Hepatocyte (in vitro differentiated cells): ENCODE measurements at regions not wholly inside any gene's neighbourhood (a gene's known extent, or its start where the extent isn't known, plus 50 kb on each side); places are given as distances from the start of the nearest gene placed in this dataset.
A peak's percentile ranks its signal among the peaks of the same experiment; 100 is the strongest.
"Not testable (repeated sequence)": the region's sequence is repeated elsewhere in the genome, so short reads cannot be mapped to it uniquely, and the experiment has no call there.

Experiments used
- DNase-seq: peaks from one replicate; pipeline ENCODE4 v3.0.0-alpha.2; 2016; ENCODE audit warnings: low spot score
- H2AFZ ChIP-seq: fragments of 200-600 bp; sonication (generic); 2 replicates; pipeline ENCODE4 v1.6.0; 2016; ENCODE audit warnings: antibody characterized with exemption, mild to moderate bottlenecking
- H3K27ac ChIP-seq: fragments of 200-600 bp; sonication (generic); 2 replicates; pipeline ENCODE4 v1.5.1; 2016; ENCODE audit warnings: mild to moderate bottlenecking
- H3K27me3 ChIP-seq: fragments of 200-600 bp; sonication (generic); 2 replicates; pipeline ENCODE4 v1.6.1; 2016
- H3K36me3 ChIP-seq: fragments of 200-600 bp; sonication (generic); replicated peaks from 2 replicates; pipeline ENCODE4 v1.5.1; 2016; ENCODE audit warnings: low read depth; ENCODE audit not compliant: insufficient read depth
- H3K4me1 ChIP-seq: fragments of 200-600 bp; sonication (generic); 2 replicates; pipeline ENCODE4 v1.5.1; 2016; ENCODE audit warnings: mild to moderate bottlenecking, moderate library complexity; ENCODE audit not compliant: insufficient read depth
- H3K4me2 ChIP-seq: fragments of 200-600 bp; sonication (generic); 2 replicates; pipeline ENCODE4 v1.6.0; 2016
- H3K4me3 ChIP-seq: fragments of 200-600 bp; sonication (generic); 2 replicates; pipeline ENCODE4 v1.5.1; 2016; ENCODE audit warnings: mild to moderate bottlenecking
- H3K79me2 ChIP-seq: fragments of 200-600 bp; sonication (generic); 2 replicates; pipeline ENCODE4 v1.6.0; 2017; ENCODE audit warnings: mild to moderate bottlenecking
- H3K9me2 ChIP-seq: fragments of 200-600 bp; sonication (generic); replicated peaks from 2 replicates; pipeline ENCODE4 v1.6.0; 2017; ENCODE audit warnings: mild to moderate bottlenecking; ENCODE audit not compliant: insufficient read depth
- H3K9me3 ChIP-seq: fragments of 200-600 bp; sonication (generic); 2 replicates; pipeline ENCODE4 v1.5.1; 2016; ENCODE audit warnings: low read depth, mild to moderate bottlenecking
- H4K20me1 ChIP-seq: fragments of 200-600 bp; sonication (generic); 2 replicates; pipeline ENCODE4 v1.6.0; 2016; ENCODE audit warnings: mild to moderate bottlenecking; ENCODE audit not compliant: insufficient read depth, poor library complexity, severe bottlenecking
- CTCF ChIP-seq: fragments of 200-600 bp; sonication (generic); IDR thresholded peaks from 2 replicates; pipeline ENCODE4 v1.5.1; 2016; ENCODE audit warnings: antibody characterized with exemption, mild to moderate bottlenecking; ENCODE audit not compliant: poor library complexity
- EZH2 ChIP-seq: fragments of 200-600 bp; sonication (generic); IDR thresholded peaks from 2 replicates; pipeline ENCODE4 v1.6.1; 2016; ENCODE audit warnings: antibody characterized with exemption, mild to moderate bottlenecking, borderline replicate concordance
- EZH2phosphoT487 ChIP-seq: fragments of 200-600 bp; sonication (generic); IDR thresholded peaks from one replicate; pipeline ENCODE4 v1.6.1; 2018; ENCODE audit warnings: antibody characterized with exemption, mild to moderate bottlenecking, low read depth, moderate library complexity; ENCODE audit not compliant: unreplicated experiment, severe bottlenecking
- WGBS: methylation state at CpG from one replicate; pipeline ENCODE4 v1.1.6; 2016; ENCODE audit warnings: low lambda C conversion rate; ENCODE audit errors: missing lambda C conversion rate; 5-methylcytosine and 5-hydroxymethylcytosine counted together

- not testable (repeated sequence) for H3K79me2 ChIP-seq, H3K27ac ChIP-seq, H3K4me3 ChIP-seq, H3K9me3 ChIP-seq, DNase-seq, H3K4me2 ChIP-seq, H3K9me2 ChIP-seq, H4K20me1 ChIP-seq, H3K36me3 ChIP-seq, H2AFZ ChIP-seq, H3K27me3 ChIP-seq
- H3K4me1 ChIP-seq, result peaks cover 16% of the 10 kb centered on the region
- 95% methylated on average over 2 of the region's 2 CpGs for WGBS
Measured at GRCh38 chr14:34381304-34381703, 80.7 kb downstream of the SPTSSA start.

- H3K4me1 ChIP-seq, result peaks cover 20% of the 10 kb centered on the region
- TF ChIP-seq CTCF, result no peak
- no peak for TF ChIP-seq EZH2phosphoT487
- no peak for TF ChIP-seq EZH2
- 88% methylated on average over 4 of the region's 4 CpGs for WGBS
- no peaks in the 10 kb centered on the region for H3K79me2 ChIP-seq
- H3K4me2 ChIP-seq, result no peak overlapping the region
- H3K36me3 ChIP-seq, result no peaks in the 10 kb centered on the region
- no peaks in the 10 kb centered on the region for H3K27me3 ChIP-seq
- H3K9me3 ChIP-seq, result no peaks in the 10 kb centered on the region
- DNase-seq, result no peak
- H3K9me2 ChIP-seq, result no peaks in the 10 kb centered on the region
- no peak overlapping the region for H3K4me3 ChIP-seq
- no peak overlapping the region for H2AFZ ChIP-seq
- peak overlapping the region; percentile 78 for H3K27ac ChIP-seq
- no peaks in the 10 kb centered on the region for H4K20me1 ChIP-seq
Measured at GRCh38 chr14:34380471-34380845, 81.6 kb downstream of the SPTSSA start.

- Histone ChIP-seq H3K36me3 (no peaks in the 10 kb centered on the region), H3K27me3 (no peaks in the 10 kb centered on the region), H3K4me1 (peaks cover 22% of the 10 kb centered on the region), H3K79me2 (no peaks in the 10 kb centered on the region), H3K4me2 (peak overlapping the region; percentile 1), H3K4me3 (no peak overlapping the region), H3K9me2 (no peaks in the 10 kb centered on the region), H4K20me1 (no peaks in the 10 kb centered on the region), H3K9me3 (no peaks in the 10 kb centered on the region), H2AFZ (no peak overlapping the region), H3K27ac (peak overlapping the region; percentile 78)
- DNase-seq, result no peak
- TF ChIP-seq CTCF, result no peak
- TF ChIP-seq EZH2, result no peak
- TF ChIP-seq EZH2phosphoT487, result no peak
- 41% methylated on average over 4 of the region's 4 CpGs for WGBS
Measured at GRCh38 chr14:34379816-34380470, 82.1 kb downstream of the SPTSSA start.

- no peaks in the 10 kb centered on the region for H3K36me3 ChIP-seq
- WGBS, result 90% methylated on average over 3 of the region's 3 CpGs
- no peak for DNase-seq
- H3K4me2 ChIP-seq, result no peak overlapping the region
- no peak overlapping the region for H3K4me3 ChIP-seq
- H3K4me1 ChIP-seq, result peaks cover 25% of the 10 kb centered on the region
- H4K20me1 ChIP-seq, result no peaks in the 10 kb centered on the region
- H3K9me3 ChIP-seq, result no peaks in the 10 kb centered on the region
- no peaks in the 10 kb centered on the region for H3K27me3 ChIP-seq
- H2AFZ ChIP-seq, result no peak overlapping the region
- no peaks in the 10 kb centered on the region for H3K79me2 ChIP-seq
- peak overlapping the region; percentile 86 for H3K27ac ChIP-seq
- no peaks in the 10 kb centered on the region for H3K9me2 ChIP-seq
- TF ChIP-seq EZH2phosphoT487 (no peak), EZH2 (no peak)
Measured at GRCh38 chr14:34376649-34377267, 85.3 kb downstream of the SPTSSA start.
